GM18858 (cell line): ENCODE measurements at regions not wholly inside any gene's neighbourhood (a gene's known extent, or its start where the extent isn't known, plus 50 kb on each side); places are given as distances from the start of the nearest gene placed in this dataset.
"Not testable (repeated sequence)": the region's sequence is repeated elsewhere in the genome, so short reads cannot be mapped to it uniquely, and the experiment has no call there.

ENCODE experiments used
- ATAC-seq: cut with Tn5 transposase; IDR thresholded peaks from one replicate; pipeline ENCODE4 v1.9.1; 2021; ENCODE audit not compliant: unreplicated experiment

GRCh38 chr14:52124791-52125684 lies 56.2 kb upstream of the NID2 start:
- ATAC-seq: no peak

- not testable (repeated sequence) for ATAC-seq
These were observed 53.3 kb upstream of the NID2 start for GRCh38 chr14:52122163-52122562.

GRCh38 chr14:52121441-52121840 lies 52.6 kb upstream of the NID2 start:
- no peak for ATAC-seq

GRCh38 chr14:52119030-52119429 lies 50.2 kb upstream of the NID2 start:
- ATAC-seq: no peak
